Common myeloid progenitor, CD34-positive (primary cell): ENCODE measurements at regions not wholly inside any gene's neighbourhood (a gene's known extent, or its start where the extent isn't known, plus 50 kb on each side); places are given as distances from the start of the nearest gene placed in this dataset.

Source experiments
- CTCF ChIA-PET: fragments of 350-600 bp; sonication (Branson Sonifier 250); formaldehyde crosslinking; loops from one replicate; lab custom pipeline; 2021; ENCODE audit warnings: antibody characterized with exemption; lab: Charles Lee
- POLR2A ChIA-PET: fragments of 350-600 bp; sonication (Branson Sonifier 250); formaldehyde crosslinking; loops from one replicate; lab custom pipeline; 2021; ENCODE audit warnings: antibody characterized with exemption; lab: Charles Lee
- DNase-seq, 3 donors: peaks; one replicate each; pipeline versions ENCODE4 v3.0.0 to v3.0.0-alpha.2; 2013
- H3K27ac ChIP-seq, 2 experiments: 1 replicate in 1 of 2; 2 replicates in 1 of 2; pipeline ENCODE4 v1.7.0; 2013; ENCODE audit warnings: inconsistent platforms in 2 of 2, low read length in 2 of 2, mild to moderate bottlenecking in 2 of 2, low read depth in 1 of 2, moderate library complexity in 1 of 2; ENCODE audit not compliant: severe bottlenecking in 2 of 2, insufficient read depth in 1 of 2, poor library complexity in 1 of 2
- H3K27me3 ChIP-seq, 5 experiments: replicated peaks in 2 of 5; 1 replicate in 3 of 5; 2 replicates in 2 of 5; pipeline versions ENCODE4 v1.6.1 to v1.7.0; 2013; ENCODE audit warnings: low read length in 4 of 5, mild to moderate bottlenecking in 2 of 5, moderate library complexity in 2 of 5, inconsistent platforms in 1 of 5; ENCODE audit not compliant: insufficient read depth in 5 of 5, control insufficient read depth in 4 of 5
- H3K36me3 ChIP-seq, 4 experiments: 1 replicate in 2 of 4; 2 replicates in 2 of 4; pipeline versions ENCODE4 v1.6.1 to v1.7.0; 2013; ENCODE audit warnings: low read length in 3 of 4, control low read depth in 1 of 4, mild to moderate bottlenecking in 1 of 4; ENCODE audit not compliant: control insufficient read depth in 4 of 4, insufficient read depth in 4 of 4
- H3K4me1 ChIP-seq, 4 experiments: 1 replicate in 3 of 4; 2 replicates in 1 of 4; pipeline versions ENCODE4 v1.6.1 to v1.7.1; 2013; ENCODE audit warnings: low read length in 3 of 4, mild to moderate bottlenecking in 3 of 4, control low read depth in 1 of 4, inconsistent platforms in 1 of 4, moderate library complexity in 1 of 4; ENCODE audit not compliant: control insufficient read depth in 4 of 4, insufficient read depth in 4 of 4; ENCODE audit errors: control extremely low read depth in 1 of 4
- H3K4me3 ChIP-seq, 7 experiments: 1 replicate in 4 of 7; 2 replicates in 3 of 7; pipeline versions ENCODE4 v1.5.1 to v1.7.0; 2013; ENCODE audit warnings: mild to moderate bottlenecking in 7 of 7, low read length in 6 of 7, moderate library complexity in 6 of 7, inconsistent platforms in 2 of 7, low read depth in 2 of 7, control low read depth in 1 of 7; ENCODE audit not compliant: insufficient read depth in 4 of 7, control insufficient read depth in 1 of 7; ENCODE audit errors: extremely low read depth in 1 of 7
- H3K9me3 ChIP-seq, 5 experiments: 1 replicate in 4 of 5; 2 replicates in 1 of 5; pipeline versions ENCODE4 v1.6.1 to v1.7.1; 2013; ENCODE audit warnings: low read length in 4 of 5, mild to moderate bottlenecking in 2 of 5, inconsistent platforms in 1 of 5, low read depth in 1 of 5, moderate library complexity in 1 of 5; ENCODE audit not compliant: control insufficient read depth in 4 of 5, insufficient read depth in 2 of 5; ENCODE audit errors: control extremely low read depth in 1 of 5
- WGBS: methylation state at CpG from one replicate; pipeline ENCODE4 v1.1.5; 2013; ENCODE audit not compliant: insufficient coverage; 5-methylcytosine and 5-hydroxymethylcytosine counted together

GRCh38 chr4:171472230-171472629, 341.0 kb upstream of the GALNTL6 start:
- ChIA-PET CTCF (no interaction called here), POLR2A (no interaction called here)
- Histone ChIP-seq H3K4me1 (no peaks in the 10 kb centered on the region), H3K36me3 (no peaks in the 10 kb centered on the region), H3K4me3 (no peak overlapping the region), H3K27ac (no peak overlapping the region), H3K9me3 (no peaks in the 10 kb centered on the region), H3K27me3 (no peaks in the 10 kb centered on the region)
- WGBS = 100% methylated on average over 3 of the region's 4 CpGs
- DNase-seq = no peak

GRCh38 chr4:171464499-171464898, 348.7 kb upstream of the GALNTL6 start:
- WGBS = 100% methylated on average over 1 of the region's 3 CpGs
- POLR2A ChIA-PET = no interaction called here
- no peaks in the 10 kb centered on the region for H3K36me3 ChIP-seq
- no peak overlapping the region for H3K4me3 ChIP-seq
- H3K27me3 ChIP-seq = no peaks in the 10 kb centered on the region
- H3K9me3 ChIP-seq = peaks cover 0 to 6% (median 0%) of the 10 kb centered on the region in 5 experiments
- no peak overlapping the region for H3K27ac ChIP-seq
- DNase-seq = no peak
- no peaks in the 10 kb centered on the region for H3K4me1 ChIP-seq
- CTCF ChIA-PET = no interaction called here

- Histone ChIP-seq H3K27me3 (no peaks in the 10 kb centered on the region), H3K9me3 (peaks cover 0 to 15% (median 3%) of the 10 kb centered on the region in 5 experiments), H3K27ac (no peak overlapping the region), H3K36me3 (no peaks in the 10 kb centered on the region), H3K4me3 (no peak overlapping the region), H3K4me1 (no peaks in the 10 kb centered on the region)
- ChIA-PET CTCF (interaction anchor here (1.3 kb wide), 1 partner anchor 30 kb away, joined by 3 read pairs; no protein-coding TSS in a partner anchor), POLR2A (no interaction called here)
- DNase-seq = no peak
Measured at GRCh38 chr4:171461191-171461590, 352.0 kb upstream of the GALNTL6 start.

- no peak for DNase-seq
- Histone ChIP-seq H3K36me3 (no peaks in the 10 kb centered on the region), H3K27ac (no peak overlapping the region), H3K4me3 (no peak overlapping the region), H3K9me3 (no peaks in the 10 kb centered on the region), H3K27me3 (no peaks in the 10 kb centered on the region), H3K4me1 (peaks cover 0 to 7% (median 1%) of the 10 kb centered on the region in 4 experiments)
- ChIA-PET CTCF (no interaction called here), POLR2A (no interaction called here)
- no CpG with 5 or more reads among the region's 2 CpGs for WGBS
Measured at GRCh38 chr4:171448919-171449481, 364.2 kb upstream of the GALNTL6 start.

GRCh38 chr4:171448358-171448757, 364.8 kb upstream of the GALNTL6 start:
- no peaks in the 10 kb centered on the region for H3K36me3 ChIP-seq
- H3K9me3 ChIP-seq = no peaks in the 10 kb centered on the region
- POLR2A ChIA-PET = no interaction called here
- no peak for DNase-seq
- CTCF ChIA-PET = no interaction called here
- WGBS = 100% methylated on average over 1 of the region's 2 CpGs
- H3K4me3 ChIP-seq = no peak overlapping the region
- no peak overlapping the region for H3K27ac ChIP-seq
- H3K27me3 ChIP-seq = no peaks in the 10 kb centered on the region
- H3K4me1 ChIP-seq = peaks cover 0 to 7% (median 1%) of the 10 kb centered on the region in 4 experiments

- H3K4me1 ChIP-seq = peaks cover 0 to 3% (median under 1%) of the 10 kb centered on the region in 4 experiments
- WGBS = no CpG with 5 or more reads among the region's 1 CpG
- H3K4me3 ChIP-seq = no peak overlapping the region
- no peak overlapping the region for H3K27ac ChIP-seq
- DNase-seq = no peak
- no peaks in the 10 kb centered on the region for H3K27me3 ChIP-seq
- H3K9me3 ChIP-seq = no peaks in the 10 kb centered on the region
- H3K36me3 ChIP-seq = no peaks in the 10 kb centered on the region
- CTCF ChIA-PET = no interaction called here
- POLR2A ChIA-PET = no interaction called here
Measured at GRCh38 chr4:171441300-171441941, 371.8 kb upstream of the GALNTL6 start.

- Histone ChIP-seq H3K36me3 (no peaks in the 10 kb centered on the region), H3K4me3 (no peak overlapping the region), H3K4me1 (no peaks in the 10 kb centered on the region), H3K9me3 (no peaks in the 10 kb centered on the region), H3K27ac (no peak overlapping the region), H3K27me3 (no peaks in the 10 kb centered on the region)
- no peak for DNase-seq
- ChIA-PET CTCF (no interaction called here), POLR2A (no interaction called here)
Measured at GRCh38 chr4:171433674-171434073, 379.5 kb upstream of the GALNTL6 start.
